ENCODE measurements at regions not wholly inside any gene's neighbourhood (a gene's known extent, or its start where the extent isn't known, plus 50 kb on each side); places are given as distances from the start of the nearest gene placed in this dataset.
"Not testable (repeated sequence)": the region's sequence is repeated elsewhere in the genome, so short reads cannot be mapped to it uniquely, and the experiment has no call there.

- intact Hi-C loops (cut with DNase I, micrococcal nuclease): no loop called here
- DNase-seq (no peak), ATAC-seq (no peak)
- no peak overlapping the region for H3K4me3 ChIP-seq
- H3K4me1 ChIP-seq (ENCODE audit: low read depth): no peaks in the 10 kb centered on the region
- no peaks in the 10 kb centered on the region for H3K36me3 ChIP-seq (ENCODE audit: low read depth)
- H3K9me3 ChIP-seq: peaks cover 2% of the 10 kb centered on the region
- TF ChIP-seq, protein P1, sequence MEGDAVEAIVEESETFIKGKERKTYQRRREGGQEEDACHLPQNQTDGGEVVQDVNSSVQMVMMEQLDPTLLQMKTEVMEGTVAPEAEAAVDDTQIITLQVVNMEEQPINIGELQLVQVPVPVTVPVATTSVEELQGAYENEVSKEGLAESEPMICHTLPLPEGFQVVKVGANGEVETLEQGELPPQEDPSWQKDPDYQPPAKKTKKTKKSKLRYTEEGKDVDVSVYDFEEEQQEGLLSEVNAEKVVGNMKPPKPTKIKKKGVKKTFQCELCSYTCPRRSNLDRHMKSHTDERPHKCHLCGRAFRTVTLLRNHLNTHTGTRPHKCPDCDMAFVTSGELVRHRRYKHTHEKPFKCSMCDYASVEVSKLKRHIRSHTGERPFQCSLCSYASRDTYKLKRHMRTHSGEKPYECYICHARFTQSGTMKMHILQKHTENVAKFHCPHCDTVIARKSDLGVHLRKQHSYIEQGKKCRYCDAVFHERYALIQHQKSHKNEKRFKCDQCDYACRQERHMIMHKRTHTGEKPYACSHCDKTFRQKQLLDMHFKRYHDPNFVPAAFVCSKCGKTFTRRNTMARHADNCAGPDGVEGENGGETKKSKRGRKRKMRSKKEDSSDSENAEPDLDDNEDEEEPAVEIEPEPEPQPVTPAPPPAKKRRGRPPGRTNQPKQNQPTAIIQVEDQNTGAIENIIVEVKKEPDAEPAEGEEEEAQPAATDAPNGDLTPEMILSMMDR (IDR thresholded peaks at IDR 0.05): no peak
Observed at GRCh38 chr5:119694284-119694683, 64.9 kb downstream of the FAM170A start.

DNA sequence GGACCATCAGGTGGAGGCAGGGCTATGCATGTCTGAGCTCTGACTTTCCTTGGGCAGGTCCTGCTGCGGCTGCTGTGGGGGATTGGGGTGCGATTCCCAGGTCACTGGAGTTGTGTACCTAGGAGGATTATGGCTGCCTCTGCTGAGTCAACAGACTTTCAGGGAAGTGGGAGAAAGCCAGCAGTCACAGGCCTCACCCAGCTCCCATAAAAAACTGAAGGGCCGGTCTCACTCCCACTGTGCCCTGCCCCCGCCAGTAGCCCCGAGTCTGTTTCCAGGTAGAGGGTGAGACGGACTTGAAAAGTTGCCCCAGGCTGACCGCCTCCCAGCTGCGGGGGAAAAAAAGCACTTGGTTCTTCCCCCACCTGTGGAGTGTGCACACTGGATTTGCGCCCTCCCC is 76.7 kb downstream of the FAM170A start:
- peak; percentile 96 for ATAC-seq

DNA sequence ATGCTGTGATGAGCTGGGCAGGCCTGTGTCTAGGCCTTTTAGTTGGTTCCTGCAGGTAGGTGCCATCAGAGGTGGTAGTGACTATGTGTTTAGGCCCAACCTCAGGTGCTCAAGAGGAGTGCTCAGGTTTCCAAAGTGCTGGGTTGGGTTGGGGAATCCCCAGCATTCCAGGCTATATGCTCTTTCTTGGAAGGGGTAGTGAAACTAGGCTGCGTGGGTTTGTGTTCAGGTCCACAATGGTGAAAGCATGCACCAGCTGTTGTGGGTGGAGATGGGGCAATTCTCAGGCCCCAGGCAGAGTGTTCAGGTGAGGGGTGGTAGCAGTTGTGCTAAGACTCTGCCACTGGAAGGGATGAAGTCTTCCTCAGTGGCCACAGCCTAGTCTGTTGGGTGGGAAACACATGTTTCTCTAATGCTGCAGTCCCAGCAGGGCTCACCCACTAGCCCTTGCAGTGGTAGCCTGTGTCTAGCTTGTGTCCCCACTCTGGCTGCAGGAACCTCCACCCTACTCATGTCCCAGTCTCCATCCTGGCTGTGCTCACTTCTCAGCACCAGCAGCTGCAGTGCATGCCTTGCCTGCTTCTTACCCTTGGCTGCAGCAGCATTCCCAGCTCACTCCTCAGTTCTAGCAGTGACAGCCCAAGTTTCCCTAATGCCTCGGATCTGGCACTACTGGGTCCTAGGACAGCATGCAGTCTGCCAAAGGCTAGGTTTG is 78.9 kb downstream of the FAM170A start:
- intact Hi-C loops (cut with DNase I, micrococcal nuclease): no loop called here
- no peaks in the 10 kb centered on the region for H3K36me3 ChIP-seq (ENCODE audit: low read depth)
- TF ChIP-seq, protein P1 (IDR thresholded peaks at IDR 0.05): no peak
- H3K4me3 ChIP-seq: no peak overlapping the region
- no peaks in the 10 kb centered on the region for H3K4me1 ChIP-seq (ENCODE audit: low read depth)
- no peak for ATAC-seq
- H3K9me3 ChIP-seq: no peaks in the 10 kb centered on the region
- no peak for DNase-seq

More for the DNA sequence above, 76.7 kb downstream of the FAM170A start:
- intact Hi-C loops (cut with DNase I, micrococcal nuclease): no loop called here
- DNase-seq: peak; percentile 75 to 83 (median 80)
- TF ChIP-seq, protein P1 (IDR thresholded peaks at IDR 0.05): no peak
- H3K4me1 ChIP-seq (ENCODE audit: low read depth): no peaks in the 10 kb centered on the region
- no peaks in the 10 kb centered on the region for H3K36me3 ChIP-seq (ENCODE audit: low read depth)
- no peaks in the 10 kb centered on the region for H3K9me3 ChIP-seq
- no peak overlapping the region for H3K4me3 ChIP-seq

GRCh38 chr5:119721775-119722174 is 92.4 kb downstream of the FAM170A start:
- Histone ChIP-seq H3K4me1 (ENCODE audit: low read depth) (no peaks in the 10 kb centered on the region), H3K36me3 (ENCODE audit: low read depth) (no peaks in the 10 kb centered on the region), H3K4me3 (no peak overlapping the region), H3K9me3 (peaks cover 6% of the 10 kb centered on the region)
- TF ChIP-seq, protein P1 (IDR thresholded peaks at IDR 0.05): no peak
- ATAC-seq (peak; percentile 51), DNase-seq (no peak)
- intact Hi-C loops (cut with DNase I, micrococcal nuclease): no loop called here

DNA sequence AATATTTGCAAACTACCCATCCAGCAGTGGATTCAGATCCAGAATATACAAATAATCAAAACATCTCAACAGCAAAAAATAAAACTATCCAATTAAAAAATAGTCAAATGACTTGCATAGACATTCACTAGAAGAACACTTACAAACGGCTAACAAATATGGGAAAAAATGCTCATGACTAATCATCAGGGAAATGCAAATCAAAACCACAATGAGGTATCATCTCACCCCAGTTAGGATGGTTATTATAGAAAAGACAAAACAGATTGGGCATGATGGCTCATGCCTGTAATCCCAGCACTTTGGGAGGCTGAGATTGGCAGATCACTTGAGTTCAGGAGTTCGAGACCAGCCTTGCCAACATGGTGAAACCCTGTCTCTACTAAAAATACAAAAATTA is 95.9 kb downstream of the FAM170A start:
- intact Hi-C loops (cut with DNase I, micrococcal nuclease); H3K4me1 ChIP-seq (ENCODE audit: low read depth): not testable (repeated sequence)

GRCh38 chr5:119726544-119726943 is 97.2 kb downstream of the FAM170A start:
- no peak overlapping the region for H3K4me3 ChIP-seq
- no peaks in the 10 kb centered on the region for H3K36me3 ChIP-seq (ENCODE audit: low read depth)
- DNase-seq: no peak
- peaks cover 8% of the 10 kb centered on the region for H3K9me3 ChIP-seq
- H3K4me1 ChIP-seq (ENCODE audit: low read depth): no peaks in the 10 kb centered on the region
- ATAC-seq: no peak
- intact Hi-C loops (cut with DNase I, micrococcal nuclease): no loop called here
- TF ChIP-seq, protein P1 (IDR thresholded peaks at IDR 0.05): no peak

More for the DNA sequence above, 95.9 kb downstream of the FAM170A start:
- not testable (repeated sequence) for H3K9me3 ChIP-seq; DNase-seq; H3K4me3 ChIP-seq; ATAC-seq; H3K36me3 ChIP-seq (ENCODE audit: low read depth)

Data from mucosa of descending colon (tissue), 3 donors.